RPMI8226 (cell line): ENCODE measurements at regions not wholly inside any gene's neighbourhood (a gene's known extent, or its start where the extent isn't known, plus 50 kb on each side); places are given as distances from the start of the nearest gene placed in this dataset.
"Not testable (repeated sequence)": the region's sequence is repeated elsewhere in the genome, so short reads cannot be mapped to it uniquely, and the experiment has no call there.

Experiments
- DNase-seq: peaks from one replicate; pipeline ENCODE4 v3.0.0-alpha.2; 2015

DNA sequence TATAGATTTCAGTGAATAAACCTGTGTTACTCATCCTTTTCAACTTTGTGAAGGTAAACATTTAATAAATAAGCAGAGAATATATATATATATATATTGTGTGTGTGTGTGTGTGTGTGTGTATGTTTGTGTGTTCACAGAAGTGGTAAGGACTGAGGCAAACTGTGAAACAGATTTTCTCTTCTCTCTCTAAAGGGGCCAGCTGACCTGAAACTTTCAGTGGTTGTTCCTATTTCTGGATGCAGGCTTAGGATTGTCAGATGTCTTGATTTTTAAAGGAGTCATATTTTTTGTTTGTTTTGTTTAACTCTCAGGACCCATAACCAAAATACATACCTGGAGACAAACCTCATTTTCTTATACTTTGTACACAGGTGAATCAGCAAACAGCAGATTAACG is 714.9 kb upstream of the MEF2C start:
- no peak for DNase-seq

GRCh38 chr5:89596821-89597220 is 713.8 kb upstream of the MEF2C start:
- no peak for DNase-seq

DNA sequence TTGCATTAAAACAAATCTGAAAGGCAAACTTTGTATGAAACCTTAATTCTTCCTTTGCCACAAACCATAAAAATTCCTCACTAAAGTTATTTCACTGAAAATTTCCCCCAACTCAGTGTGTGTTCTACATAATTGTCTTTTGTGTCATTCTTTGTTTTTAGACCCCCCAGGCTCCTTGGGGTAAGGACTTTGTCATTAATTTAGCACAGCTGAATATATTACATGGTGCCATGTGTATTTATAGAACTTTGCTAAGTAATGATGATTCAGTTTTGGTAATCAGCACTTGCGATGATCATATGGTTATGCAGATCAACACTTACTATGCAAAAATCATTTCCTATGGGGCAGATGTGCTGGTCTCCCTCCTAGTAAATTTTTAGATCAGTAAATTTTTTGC is 712.1 kb upstream of the MEF2C start:
- DNase-seq = no peak

- no peak for DNase-seq
These were observed 701.5 kb upstream of the MEF2C start for GRCh38 chr5:89584339-89584956.

GRCh38 chr5:89583534-89583933 is 700.5 kb upstream of the MEF2C start:
- no peak for DNase-seq

DNA sequence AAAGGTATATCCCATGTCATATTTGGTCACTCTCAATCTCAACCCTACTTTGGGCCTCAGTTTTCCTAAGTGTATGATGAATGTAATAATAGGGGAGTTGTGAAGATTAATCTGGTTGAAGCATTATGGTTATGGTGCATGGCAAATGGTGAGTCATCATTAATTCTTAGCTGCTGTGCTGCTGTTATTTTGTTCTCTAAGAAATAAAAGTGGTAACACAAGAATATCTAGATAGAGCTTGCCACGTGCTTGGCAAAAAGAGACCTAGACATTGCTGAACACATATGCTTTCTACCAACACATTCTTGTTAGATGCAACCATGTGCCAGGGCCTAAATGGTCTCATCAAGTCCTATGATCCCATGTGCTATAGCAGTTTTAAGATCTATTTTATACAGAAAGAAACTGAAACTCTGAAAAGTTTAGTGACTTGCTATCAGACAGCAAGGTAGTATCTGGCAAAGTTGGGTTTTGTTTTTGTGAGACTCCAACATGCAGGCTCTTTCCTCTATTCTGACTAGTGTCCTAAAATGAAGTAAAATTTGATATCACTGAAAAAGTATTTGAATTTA is 699.9 kb upstream of the MEF2C start:
- DNase-seq = no peak

DNA sequence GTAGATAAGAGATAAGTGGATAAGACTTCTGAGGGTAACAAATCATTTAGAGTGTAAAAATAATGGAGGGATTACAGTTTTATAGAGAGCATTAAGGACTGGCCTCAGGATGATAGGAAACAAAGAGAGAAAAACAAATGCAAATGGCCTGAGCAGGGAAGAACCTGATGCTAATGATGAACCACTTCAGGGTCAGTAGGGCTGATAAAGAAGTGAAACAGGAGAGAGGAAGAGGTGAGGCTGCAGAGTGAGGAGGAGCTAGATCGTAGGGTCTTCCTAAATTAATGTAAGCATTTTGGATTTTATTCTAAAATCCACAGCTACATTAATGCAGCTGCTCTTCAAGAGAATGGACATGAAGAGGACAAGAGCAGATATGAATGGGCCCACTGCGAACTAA is 698.0 kb upstream of the MEF2C start:
- no peak for DNase-seq

DNA sequence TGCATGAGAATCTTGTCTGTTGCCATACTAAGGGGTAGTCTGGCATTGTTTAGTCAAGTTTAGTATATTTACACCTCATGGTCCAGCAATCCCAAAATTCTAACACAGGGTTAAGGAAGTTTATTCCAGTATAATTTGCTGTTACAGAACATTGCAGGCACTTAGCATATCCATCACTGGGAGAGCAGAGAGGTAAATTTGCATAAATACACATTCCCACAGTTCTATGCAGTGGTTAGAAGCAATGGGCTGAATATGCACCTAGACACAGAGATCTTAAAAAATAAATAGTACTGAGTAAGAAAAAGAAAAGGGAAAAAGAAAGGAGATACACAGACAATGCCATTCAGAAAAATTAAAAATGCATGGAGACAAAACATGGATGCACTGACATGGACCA is 692.3 kb upstream of the MEF2C start:
- no peak for DNase-seq

DNA sequence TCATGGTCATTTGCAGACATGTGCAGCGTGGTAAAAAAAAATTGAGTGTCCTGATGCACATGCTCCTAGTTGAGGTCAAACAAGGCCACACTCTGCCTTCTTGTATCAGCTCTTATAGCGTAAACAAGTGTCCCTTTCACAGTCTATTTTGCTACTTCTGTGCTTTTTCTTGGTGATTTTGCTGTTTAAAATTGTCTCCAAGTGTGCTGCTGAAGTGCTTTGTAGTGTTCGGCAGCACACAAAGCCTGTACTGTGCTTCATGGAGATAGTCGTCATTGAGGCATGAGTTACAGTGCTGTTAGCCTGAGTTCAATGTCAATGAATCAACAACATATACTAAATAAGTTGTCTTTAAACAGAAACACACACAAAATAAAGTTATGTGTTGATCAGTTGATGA is 690.4 kb upstream of the MEF2C start:
- no peak for DNase-seq

DNA sequence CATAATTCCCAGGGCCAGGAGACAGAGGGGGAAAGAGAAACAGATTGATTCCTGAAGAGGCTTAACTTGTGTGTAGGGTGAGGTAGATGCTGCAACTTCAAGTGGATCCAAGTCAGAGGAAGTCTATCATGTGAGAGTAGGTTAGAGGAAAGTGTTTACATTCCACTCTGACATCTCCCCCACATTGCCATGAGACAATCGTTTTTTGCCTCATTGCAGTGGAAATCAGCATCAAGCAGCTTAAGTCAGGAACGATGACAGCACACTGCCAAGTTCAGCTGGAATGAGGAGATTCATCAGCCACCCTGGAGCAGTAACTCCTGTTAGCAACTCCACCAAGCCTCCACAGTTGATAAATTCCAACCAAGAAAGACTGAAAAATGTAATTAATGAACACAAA is 689.7 kb upstream of the MEF2C start:
- DNase-seq = no peak

GRCh38 chr5:89570557-89570956 is 687.6 kb upstream of the MEF2C start:
- DNase-seq = no peak

GRCh38 chr5:89566340-89566739 is 683.4 kb upstream of the MEF2C start:
- DNase-seq = no peak

DNA sequence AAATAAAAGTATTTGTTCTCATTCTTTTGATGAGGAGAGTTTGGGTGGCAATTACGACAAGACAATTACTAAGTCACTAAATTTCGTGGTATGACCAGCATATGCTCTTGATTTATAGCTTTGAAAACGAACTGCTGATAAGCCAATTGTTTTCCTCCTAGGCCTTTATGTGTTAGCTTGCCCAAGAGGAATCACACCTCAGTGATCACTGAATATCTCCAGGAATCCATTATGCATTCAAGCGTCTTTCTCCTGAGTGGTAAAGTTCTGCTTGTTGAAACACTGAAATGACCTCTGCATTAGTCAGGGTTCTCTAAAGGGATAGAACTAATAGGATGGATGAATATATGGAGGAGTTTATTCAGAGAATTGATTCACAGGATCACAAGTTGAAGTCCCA is 677.7 kb upstream of the MEF2C start:
- no peak for DNase-seq

GRCh38 chr5:89556215-89556913 is 673.4 kb upstream of the MEF2C start:
- DNase-seq = no peak

- no peak for DNase-seq
These were observed 663.7 kb upstream of the MEF2C start for GRCh38 chr5:89546657-89547056.

GRCh38 chr5:89545626-89546025 is 662.6 kb upstream of the MEF2C start:
- no peak for DNase-seq

GRCh38 chr5:89545076-89545475 is 662.1 kb upstream of the MEF2C start:
- DNase-seq = no peak

- DNase-seq = no peak
These were observed 659.8 kb upstream of the MEF2C start for GRCh38 chr5:89542736-89543135.

- DNase-seq = no peak
These were observed 654.8 kb upstream of the MEF2C start for GRCh38 chr5:89537800-89538199.

- no peak for DNase-seq
These were observed 653.0 kb upstream of the MEF2C start for GRCh38 chr5:89536020-89536419.

- DNase-seq = no peak
These were observed 652.4 kb upstream of the MEF2C start for GRCh38 chr5:89535411-89535810.

GRCh38 chr5:89534331-89534730 is 651.3 kb upstream of the MEF2C start:
- DNase-seq = no peak

DNA sequence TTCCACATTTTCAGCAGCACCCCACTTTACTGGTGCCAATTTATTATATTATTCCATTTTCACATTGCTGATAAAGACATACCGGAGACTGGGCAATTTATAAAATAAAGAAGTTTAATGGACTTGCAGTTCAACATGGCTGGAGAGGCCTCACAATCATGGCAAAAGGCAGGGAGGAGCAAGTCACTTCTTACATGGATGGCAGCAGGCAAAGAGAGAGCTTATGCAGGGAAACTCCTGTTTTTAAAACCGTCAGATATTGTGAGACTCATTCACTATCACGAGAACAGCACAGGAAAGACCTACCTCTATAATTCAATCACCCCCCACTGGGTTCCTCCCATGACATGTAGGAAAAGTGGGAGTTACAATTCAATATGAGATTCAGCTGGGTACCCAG is 641.8 kb upstream of the MEF2C start:
- DNase-seq = no peak

GRCh38 chr5:89523867-89524266 is 640.9 kb upstream of the MEF2C start:
- not testable (repeated sequence) for DNase-seq

- DNase-seq = no peak
These were observed 637.8 kb upstream of the MEF2C start for GRCh38 chr5:89520771-89521170.
